HG02840 (cell line): ENCODE measurements at regions not wholly inside any gene's neighbourhood (a gene's known extent, or its start where the extent isn't known, plus 50 kb on each side); places are given as distances from the start of the nearest gene placed in this dataset.

Experiments used
- ATAC-seq: cut with Tn5 transposase; IDR thresholded peaks from one replicate; pipeline ENCODE4 v1.9.1; 2021; ENCODE audit warnings: mild to moderate bottlenecking, moderate library complexity, moderate number of reproducible peaks; ENCODE audit not compliant: unreplicated experiment, low FRiP score

- ATAC-seq, result no peak
These were observed 54.0 kb upstream of the PRPS1L1 start for GRCh38 chr7:18081617-18082016.

- no peak for ATAC-seq
These were observed 54.5 kb upstream of the PRPS1L1 start for GRCh38 chr7:18082169-18082568.

- ATAC-seq, result no peak
These were observed 58.7 kb upstream of the PRPS1L1 start for GRCh38 chr7:18086165-18087025.

- ATAC-seq, result no peak
These were observed 59.5 kb upstream of the PRPS1L1 start for GRCh38 chr7:18087026-18087686.

GRCh38 chr7:18087687-18088078, 60.0 kb upstream of the PRPS1L1 start:
- ATAC-seq, result no peak

- no peak for ATAC-seq
These were observed 68.4 kb upstream of the PRPS1L1 start for GRCh38 chr7:18096087-18096486.

GRCh38 chr7:18102576-18102975, 74.9 kb upstream of the PRPS1L1 start:
- ATAC-seq, result no peak

- no peak for ATAC-seq
These were observed 76.0 kb upstream of the PRPS1L1 start for GRCh38 chr7:18103436-18104218.

- ATAC-seq, result no peak
These were observed 82.1 kb upstream of the PRPS1L1 start for GRCh38 chr7:18109762-18110161.

GRCh38 chr7:18116661-18117060, 89.0 kb upstream of the PRPS1L1 start:
- ATAC-seq, result no peak

GRCh38 chr7:18117482-18117881, 89.8 kb upstream of the PRPS1L1 start:
- ATAC-seq, result no peak

GRCh38 chr7:18119985-18120384, 92.3 kb upstream of the PRPS1L1 start:
- ATAC-seq, result no peak

- ATAC-seq, result no peak
These were observed 96.0 kb upstream of the PRPS1L1 start for GRCh38 chr7:18123508-18124239.

GRCh38 chr7:18125476-18125875, 97.8 kb upstream of the PRPS1L1 start:
- no peak for ATAC-seq

GRCh38 chr7:18126281-18126680, 98.6 kb upstream of the PRPS1L1 start:
- no peak for ATAC-seq

- no peak for ATAC-seq
These were observed 101.2 kb upstream of the PRPS1L1 start for GRCh38 chr7:18128846-18129245.

GRCh38 chr7:18132811-18133210, 105.2 kb upstream of the PRPS1L1 start:
- no peak for ATAC-seq

GRCh38 chr7:18133921-18134320, 106.3 kb upstream of the PRPS1L1 start:
- no peak for ATAC-seq

- ATAC-seq, result no peak
These were observed 113.3 kb upstream of the PRPS1L1 start for GRCh38 chr7:18140943-18141342.

GRCh38 chr7:18144166-18144565, 116.5 kb upstream of the PRPS1L1 start:
- ATAC-seq, result no peak
